Ishikawa (cell line): ENCODE measurements at regions not wholly inside any gene's neighbourhood (a gene's known extent, or its start where the extent isn't known, plus 50 kb on each side); places are given as distances from the start of the nearest gene placed in this dataset.

ENCODE experiments used
- CEBPB ChIP-seq: IDR thresholded peaks from 2 replicates; pipeline ENCODE4 v1.6.1; 2012
- CREB1 ChIP-seq: IDR thresholded peaks from 2 replicates; pipeline ENCODE4 v1.6.1; 2012; ENCODE audit warnings: low read depth
- EGR1 ChIP-seq: IDR thresholded peaks from 2 replicates; pipeline ENCODE4 v1.6.1; 2012
- EP300 ChIP-seq: IDR thresholded peaks from 2 replicates; pipeline ENCODE4 v1.6.1; 2012; ENCODE audit warnings: borderline replicate concordance
- FOXM1 ChIP-seq: IDR thresholded peaks from 2 replicates; pipeline ENCODE4 v1.6.1; 2012; ENCODE audit warnings: low read depth, borderline replicate concordance
- NFIC ChIP-seq: IDR thresholded peaks from 2 replicates; pipeline ENCODE4 v1.6.1; 2012
- RAD21 ChIP-seq: IDR thresholded peaks from 2 replicates; pipeline ENCODE4 v1.6.1; 2012; ENCODE audit warnings: low read depth
- TAF1 ChIP-seq: IDR thresholded peaks from 2 replicates; pipeline ENCODE4 v1.6.1; 2012; ENCODE audit warnings: low read depth, mild to moderate bottlenecking
- TCF12 ChIP-seq: IDR thresholded peaks from 2 replicates; pipeline ENCODE4 v1.6.1; 2012; ENCODE audit warnings: low read depth
- TEAD4 ChIP-seq: IDR thresholded peaks from 2 replicates; pipeline ENCODE4 v1.6.1; 2012
- YY1 ChIP-seq: IDR thresholded peaks from 2 replicates; pipeline ENCODE4 v1.6.1; 2012; ENCODE audit warnings: low read depth
- ZBTB7A ChIP-seq: IDR thresholded peaks from 2 replicates; pipeline ENCODE4 v1.6.1; 2012; ENCODE audit warnings: low read depth
- TF ChIP-seq, protein P1 (sequence below): IDR thresholded peaks from 2 replicates; pipeline ENCODE4 v1.6.1; 2012
- TF ChIP-seq, protein P2 (sequence below): IDR thresholded peaks from 2 replicates; pipeline ENCODE4 v1.6.1; 2012; ENCODE audit warnings: low read depth, mild to moderate bottlenecking
- TF ChIP-seq, protein P3 (sequence below): IDR thresholded peaks from 2 replicates; pipeline ENCODE4 v1.6.1; 2012

DNA sequence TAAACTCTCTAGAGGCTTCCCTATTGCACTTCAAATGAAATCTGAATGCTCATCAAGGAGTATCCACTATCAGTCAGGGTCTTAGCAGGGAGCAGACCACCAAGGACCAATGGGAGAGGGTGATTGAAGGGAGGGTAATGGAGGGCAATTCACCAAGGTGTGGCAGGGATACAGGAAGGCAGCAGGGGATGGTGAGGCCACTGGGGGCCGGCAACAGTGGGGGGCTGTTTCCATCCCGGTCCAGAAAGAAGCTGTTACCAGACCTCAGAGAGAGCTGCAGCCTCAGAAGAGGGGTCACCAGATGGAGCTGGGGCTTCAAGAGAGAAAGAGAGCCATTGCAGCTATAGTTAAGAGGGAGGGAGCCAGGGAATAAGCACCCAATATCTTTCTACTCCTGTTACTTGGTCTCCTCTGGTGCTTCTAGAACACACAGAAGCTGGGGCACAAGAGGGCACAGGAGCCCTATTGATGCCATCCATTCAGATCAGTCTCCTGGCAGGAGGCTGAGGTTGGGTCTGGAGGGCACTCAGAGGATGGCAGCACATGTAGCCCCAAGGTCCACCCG lies 417.6 kb downstream of the PTPRU start:
- no peak for TF ChIP-seq CEBPB
- TF ChIP-seq ZBTB7A, result no peak
- TF ChIP-seq CREB1, result no peak
- no peak for TF ChIP-seq EP300
- TF ChIP-seq, protein P1, sequence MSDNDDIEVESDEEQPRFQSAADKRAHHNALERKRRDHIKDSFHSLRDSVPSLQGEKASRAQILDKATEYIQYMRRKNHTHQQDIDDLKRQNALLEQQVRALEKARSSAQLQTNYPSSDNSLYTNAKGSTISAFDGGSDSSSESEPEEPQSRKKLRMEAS, result no peak
- no peak for TF ChIP-seq EGR1
- TF ChIP-seq FOXM1, result no peak
- no peak for TF ChIP-seq TEAD4
- no peak for TF ChIP-seq RAD21
- TF ChIP-seq, protein P2, sequence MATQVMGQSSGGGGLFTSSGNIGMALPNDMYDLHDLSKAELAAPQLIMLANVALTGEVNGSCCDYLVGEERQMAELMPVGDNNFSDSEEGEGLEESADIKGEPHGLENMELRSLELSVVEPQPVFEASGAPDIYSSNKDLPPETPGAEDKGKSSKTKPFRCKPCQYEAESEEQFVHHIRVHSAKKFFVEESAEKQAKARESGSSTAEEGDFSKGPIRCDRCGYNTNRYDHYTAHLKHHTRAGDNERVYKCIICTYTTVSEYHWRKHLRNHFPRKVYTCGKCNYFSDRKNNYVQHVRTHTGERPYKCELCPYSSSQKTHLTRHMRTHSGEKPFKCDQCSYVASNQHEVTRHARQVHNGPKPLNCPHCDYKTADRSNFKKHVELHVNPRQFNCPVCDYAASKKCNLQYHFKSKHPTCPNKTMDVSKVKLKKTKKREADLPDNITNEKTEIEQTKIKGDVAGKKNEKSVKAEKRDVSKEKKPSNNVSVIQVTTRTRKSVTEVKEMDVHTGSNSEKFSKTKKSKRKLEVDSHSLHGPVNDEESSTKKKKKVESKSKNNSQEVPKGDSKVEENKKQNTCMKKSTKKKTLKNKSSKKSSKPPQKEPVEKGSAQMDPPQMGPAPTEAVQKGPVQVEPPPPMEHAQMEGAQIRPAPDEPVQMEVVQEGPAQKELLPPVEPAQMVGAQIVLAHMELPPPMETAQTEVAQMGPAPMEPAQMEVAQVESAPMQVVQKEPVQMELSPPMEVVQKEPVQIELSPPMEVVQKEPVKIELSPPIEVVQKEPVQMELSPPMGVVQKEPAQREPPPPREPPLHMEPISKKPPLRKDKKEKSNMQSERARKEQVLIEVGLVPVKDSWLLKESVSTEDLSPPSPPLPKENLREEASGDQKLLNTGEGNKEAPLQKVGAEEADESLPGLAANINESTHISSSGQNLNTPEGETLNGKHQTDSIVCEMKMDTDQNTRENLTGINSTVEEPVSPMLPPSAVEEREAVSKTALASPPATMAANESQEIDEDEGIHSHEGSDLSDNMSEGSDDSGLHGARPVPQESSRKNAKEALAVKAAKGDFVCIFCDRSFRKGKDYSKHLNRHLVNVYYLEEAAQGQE, result no peak
- no peak for TF ChIP-seq TCF12
- no peak for TF ChIP-seq NFIC
- TF ChIP-seq YY1, result no peak
- TF ChIP-seq, protein P3, sequence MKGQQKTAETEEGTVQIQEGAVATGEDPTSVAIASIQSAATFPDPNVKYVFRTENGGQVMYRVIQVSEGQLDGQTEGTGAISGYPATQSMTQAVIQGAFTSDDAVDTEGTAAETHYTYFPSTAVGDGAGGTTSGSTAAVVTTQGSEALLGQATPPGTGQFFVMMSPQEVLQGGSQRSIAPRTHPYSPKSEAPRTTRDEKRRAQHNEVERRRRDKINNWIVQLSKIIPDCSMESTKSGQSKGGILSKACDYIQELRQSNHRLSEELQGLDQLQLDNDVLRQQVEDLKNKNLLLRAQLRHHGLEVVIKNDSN, result no peak
- TF ChIP-seq TAF1, result no peak

DNA sequence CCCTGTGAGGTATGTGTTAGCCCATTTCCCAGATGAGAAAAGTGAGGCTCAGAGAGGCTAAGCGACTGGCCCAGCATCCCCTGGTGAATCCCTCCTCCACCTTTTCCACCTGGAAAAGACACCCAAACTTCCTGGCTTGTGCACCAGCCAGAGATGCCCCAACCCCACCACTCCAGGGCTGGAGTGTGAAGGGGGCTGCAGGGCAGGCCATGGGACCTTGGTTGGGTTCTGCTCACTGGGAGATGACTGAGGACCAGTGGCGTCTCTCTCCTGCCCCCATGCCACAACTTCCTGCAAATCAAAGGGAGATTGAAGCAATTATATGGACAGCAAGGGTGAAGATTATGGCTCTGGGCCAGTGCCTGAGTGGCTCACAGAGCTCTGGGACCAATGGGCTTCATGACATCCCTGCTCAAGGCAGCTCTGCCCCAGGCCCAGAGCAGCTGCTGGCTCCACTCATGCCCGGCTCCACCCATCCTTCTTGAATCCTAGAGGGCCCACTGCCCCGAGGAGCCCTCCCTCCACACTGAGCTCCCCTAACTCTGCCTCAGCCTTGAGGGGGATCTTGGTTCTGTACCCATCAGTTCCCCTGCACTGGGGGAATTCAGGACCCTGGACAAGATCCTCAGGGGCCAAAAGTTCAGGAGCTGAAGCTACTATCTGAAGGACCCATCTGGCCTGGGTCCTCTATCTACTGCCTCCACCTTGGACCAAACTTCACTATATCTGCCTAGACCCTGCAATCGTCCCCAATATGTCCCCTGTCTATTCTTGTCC lies 416.9 kb downstream of the PTPRU start:
- TF ChIP-seq, protein P2, result peak; percentile 80
- TF ChIP-seq TAF1, result no peak

DNA sequence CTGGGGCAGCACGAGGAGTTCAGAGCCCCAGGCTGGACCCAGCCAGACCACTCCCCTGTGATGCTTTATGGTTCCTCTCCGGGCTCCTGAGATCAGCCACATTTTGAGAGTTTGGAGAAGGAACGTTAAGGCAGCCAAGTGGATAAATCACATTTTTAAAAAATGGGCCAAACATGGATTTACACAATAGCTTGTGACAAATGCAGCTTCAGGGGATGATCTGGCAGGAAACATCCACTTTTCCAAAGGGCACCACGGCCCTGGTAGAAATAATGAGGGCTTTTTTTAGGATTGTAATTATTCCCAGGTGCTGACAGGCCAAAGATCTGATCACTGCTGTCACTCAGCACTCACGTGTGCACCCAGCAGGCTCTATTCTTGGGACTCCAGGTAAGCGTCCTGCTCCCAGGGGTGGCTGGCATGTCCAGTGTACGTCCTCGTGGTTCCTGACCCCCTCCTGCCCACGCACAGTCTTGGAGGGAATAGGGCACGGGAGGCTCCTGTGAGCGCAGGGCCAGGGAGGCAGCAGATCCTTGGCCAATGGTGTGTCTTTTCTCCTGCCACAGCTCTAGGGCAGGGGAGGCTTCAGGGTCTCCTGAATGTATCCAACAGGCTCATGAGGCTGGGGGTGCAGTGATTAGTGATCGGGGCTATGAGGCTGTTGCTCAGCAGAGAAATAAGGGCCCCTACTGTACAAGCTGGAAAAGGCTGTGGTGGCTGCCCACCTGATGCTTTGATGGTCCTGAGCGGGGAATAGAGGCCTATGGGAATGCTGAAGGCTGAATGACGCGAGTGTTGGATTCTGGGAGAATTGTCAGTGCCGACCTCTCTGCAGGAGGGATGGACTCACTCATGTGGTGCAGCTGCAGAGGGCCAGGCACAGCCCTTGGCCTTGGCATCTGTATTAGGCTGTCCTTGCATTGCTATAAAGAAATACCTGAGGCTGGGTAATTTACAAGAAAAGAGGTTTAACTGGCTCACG lies 415.7 kb downstream of the PTPRU start:
- no peak for TF ChIP-seq TCF12

DNA sequence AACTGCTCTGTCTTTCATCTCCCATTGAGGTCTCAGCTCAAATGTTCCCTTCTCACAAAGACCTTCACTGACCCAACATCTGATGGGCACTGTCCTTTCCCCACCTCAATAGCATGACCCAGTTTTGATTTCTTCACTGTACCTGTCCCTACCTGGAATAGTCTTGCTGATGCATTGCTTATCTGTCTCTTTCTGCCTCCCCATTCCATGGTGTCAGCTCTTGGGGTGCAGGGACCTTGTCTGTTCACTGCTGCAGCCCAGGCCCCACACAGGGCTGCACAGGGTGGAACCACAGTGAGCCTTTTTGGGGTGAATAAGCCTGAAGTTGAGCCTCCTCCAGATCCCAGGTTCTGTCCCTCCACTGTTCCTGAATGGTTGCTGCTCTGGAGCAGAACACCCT lies 414.9 kb downstream of the PTPRU start:
- TF ChIP-seq CEBPB, result no peak
- TF ChIP-seq EP300, result no peak
- TF ChIP-seq, protein P2, result no peak

DNA sequence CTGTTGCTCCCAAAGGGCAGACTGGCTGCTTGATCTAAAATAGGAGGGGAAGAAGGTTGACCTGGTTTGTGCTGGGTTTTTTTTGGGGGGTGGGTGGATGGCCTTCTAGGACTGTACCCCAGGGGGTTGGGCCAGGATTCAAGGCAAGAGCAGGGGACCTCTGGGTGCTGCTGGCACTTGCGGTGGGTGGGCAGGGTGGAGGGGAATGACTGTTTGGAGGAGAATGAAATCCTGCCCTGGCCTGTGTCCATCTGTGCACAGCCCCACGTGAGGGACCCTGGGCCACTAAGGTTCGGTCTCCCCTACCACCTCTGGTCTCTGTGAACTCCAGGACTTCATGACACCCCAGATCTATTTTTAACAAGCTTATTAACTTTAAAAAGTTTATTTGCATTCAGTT lies 414.2 kb downstream of the PTPRU start:
- TF ChIP-seq YY1, result no peak
- TF ChIP-seq FOXM1, result no peak
- TF ChIP-seq EP300, result no peak
- no peak for TF ChIP-seq CEBPB
- TF ChIP-seq, protein P3, result no peak
- no peak for TF ChIP-seq TAF1
- TF ChIP-seq, protein P2, result no peak
- TF ChIP-seq, protein P1, result no peak
- TF ChIP-seq TEAD4, result no peak
